A549 (cell line): ENCODE measurements at regions not wholly inside any gene's neighbourhood (a gene's known extent, or its start where the extent isn't known, plus 50 kb on each side); places are given as distances from the start of the nearest gene placed in this dataset.

ENCODE experiments used
- ATAC-seq, 2 experiments: fragments of 200-7000 bp in 1 of 2; fragments of >200 bp in 1 of 2; cut with Nextera tagmentation in 1 of 2; cut with Tn5 transposase in 1 of 2; 3 replicates each; pipeline versions ENCODE4 v1.8.0 to v1.9.1; 2018 to 2020; ENCODE audit warnings: mild to moderate bottlenecking in 1 of 2, moderate library complexity in 1 of 2
- CTCF ChIA-PET: fragments of 300-600 bp; sonication (Branson Sonifier 250); formaldehyde crosslinking; extraction: SDS; loops from one replicate; lab custom pipeline; 2021; ENCODE audit warnings: antibody characterized with exemption, inconsistent platforms; lab: Yijun Ruan, JAX
- POLR2A ChIA-PET: fragments of 350-600 bp; formaldehyde crosslinking; extraction: SDS; loops from one replicate; lab custom pipeline; 2021; ENCODE audit warnings: antibody characterized with exemption, inconsistent platforms; lab: Yijun Ruan, JAX
- DNase-seq, 2 experiments: peaks; one replicate each; pipeline versions ENCODE4 v3.0.0 to v3.0.0-alpha.2; 2011 to 2016; ENCODE audit warnings: low read depth in 1 of 2, low spot score in 1 of 2
- FAIRE-seq: peaks from 2 replicates; lab custom pipeline; 2011; peaks lifted over from hg19 to GRCh38; lab: Jason Lieb, UNC
- H3K27ac ChIP-seq, 2 experiments: fragments of >200 bp; sonication (Bioruptor Twin); formaldehyde crosslinking; 3 replicates each; pipeline ENCODE4 v1.5.1; 2016 to 2017
- H3K4me1 ChIP-seq: fragments of >200 bp; sonication (Bioruptor Twin); formaldehyde crosslinking; 3 replicates; pipeline ENCODE4 v1.6.1; 2016
- H3K4me2 ChIP-seq: fragments of >200 bp; sonication (Bioruptor Twin); formaldehyde crosslinking; 3 replicates; pipeline ENCODE4 v1.6.1; 2016
- H3K4me3 ChIP-seq: fragments of >200 bp; sonication (Bioruptor Twin); formaldehyde crosslinking; 3 replicates; pipeline ENCODE4 v1.5.1; 2016
- H3K9me3 ChIP-seq: fragments of >200 bp; sonication (Bioruptor Twin); formaldehyde crosslinking; 3 replicates; pipeline ENCODE4 v1.6.1; 2016
- CBX2 ChIP-seq: fragments of 200-600 bp; sonication (generic); IDR thresholded peaks from 2 replicates; pipeline ENCODE4 v1.6.1; 2016; ENCODE audit warnings: low read depth, mild to moderate bottlenecking, borderline replicate concordance
- CBX8 ChIP-seq: fragments of 200-600 bp; sonication (generic); IDR thresholded peaks from 2 replicates; pipeline ENCODE4 v1.6.1; 2016
- CTCF ChIP-seq: fragments of >200 bp; sonication (Bioruptor Twin); formaldehyde crosslinking; IDR thresholded peaks from 3 replicates; pipeline ENCODE4 v1.5.1; 2016
- ELK1 ChIP-seq: fragments of 150-350 bp; IDR thresholded peaks from 2 replicates; pipeline ENCODE4 v1.6.1; 2014; ENCODE audit warnings: low read depth, mild to moderate bottlenecking, low read length
- EP300 ChIP-seq, 2 experiments: fragments of >200 bp; sonication (Bioruptor Twin); formaldehyde crosslinking; IDR thresholded peaks; 2 replicates in 1 of 2; 3 replicates in 1 of 2; pipeline ENCODE4 v1.6.1; 2016 to 2017
- FOXS1 ChIP-seq: fragments of 250-450 bp; sonication (Bioruptor Pico); IDR thresholded peaks from 2 replicates; pipeline ENCODE4 v1.5.0; 2020; ENCODE audit warnings: mild to moderate bottlenecking, moderate library complexity
- HES2 ChIP-seq: fragments of >200 bp; sonication (Bioruptor Twin); formaldehyde crosslinking; IDR thresholded peaks from 2 replicates; pipeline ENCODE4 v1.6.1; 2016
- HEYL ChIP-seq: fragments of 250-450 bp; sonication (Bioruptor Pico); IDR thresholded peaks from 2 replicates; pipeline ENCODE4 v1.8.0; 2021; ENCODE audit warnings: mild to moderate bottlenecking, moderate library complexity
- HMGXB4 ChIP-seq: fragments of 250-450 bp; sonication (Bioruptor Pico); IDR thresholded peaks from 2 replicates; pipeline ENCODE4 v1.5.0; 2021; ENCODE audit warnings: mild to moderate bottlenecking, moderate library complexity, borderline replicate concordance
- HOXB13 ChIP-seq: fragments of 250-450 bp; sonication (Bioruptor Pico); IDR thresholded peaks from 2 replicates; pipeline ENCODE4 v1.5.0; 2020; ENCODE audit warnings: low read depth, mild to moderate bottlenecking, moderate library complexity
- KDM1A ChIP-seq: fragments of 200-600 bp; sonication (generic); IDR thresholded peaks from 2 replicates; pipeline ENCODE4 v1.6.1; 2016; ENCODE audit warnings: low read depth, mild to moderate bottlenecking
- KDM5A ChIP-seq: fragments of 200-600 bp; sonication (generic); IDR thresholded peaks from 2 replicates; pipeline ENCODE4 v1.6.1; 2016; ENCODE audit warnings: antibody characterized with exemption, mild to moderate bottlenecking
- MYC ChIP-seq: IDR thresholded peaks from 2 replicates; pipeline ENCODE4 v1.6.1; 2012; ENCODE audit warnings: mild to moderate bottlenecking, inconsistent platforms, low read length, improper control_type of control experiment, borderline replicate concordance
- NPAS2 ChIP-seq: fragments of 250-450 bp; sonication (Bioruptor Pico); IDR thresholded peaks from 2 replicates; pipeline ENCODE4 v1.8.0; 2022; ENCODE audit warnings: mild to moderate bottlenecking, moderate library complexity, borderline replicate concordance
- RNF2 ChIP-seq: fragments of 200-600 bp; sonication (generic); IDR thresholded peaks from 2 replicates; pipeline ENCODE4 v1.6.1; 2016; ENCODE audit warnings: low read depth, mild to moderate bottlenecking, antibody characterized with exemption, moderate library complexity, borderline replicate concordance
- SMC3 ChIP-seq: fragments of >200 bp; sonication (Bioruptor Twin); formaldehyde crosslinking; IDR thresholded peaks from 3 replicates; pipeline ENCODE4 v1.6.1; 2018; ENCODE audit warnings: inconsistent platforms
- SREBF2 ChIP-seq: fragments of 450-650 bp; IDR thresholded peaks from 2 replicates; pipeline ENCODE4 v1.6.1; 2014; ENCODE audit warnings: mild to moderate bottlenecking, moderate library complexity
- TFCP2L1 ChIP-seq: fragments of 250-450 bp; sonication (Bioruptor Pico); IDR thresholded peaks from 2 replicates; pipeline ENCODE4 v1.5.0; 2021; ENCODE audit warnings: mild to moderate bottlenecking
- USF2 ChIP-seq: fragments of 450-650 bp; IDR thresholded peaks from 2 replicates; pipeline ENCODE4 v1.6.1; 2014; ENCODE audit warnings: antibody characterized with exemption
- ZNF302 ChIP-seq: fragments of 250-450 bp; sonication (Bioruptor Pico); IDR thresholded peaks from 2 replicates; pipeline ENCODE4 v1.9.0; 2021; ENCODE audit warnings: inconsistent platforms, mild to moderate bottlenecking, moderate library complexity
- WGBS: methylation state at CpG from one replicate; pipeline ENCODE4 v1.1.6; 2017; ENCODE audit errors: missing lambda C conversion rate; 5-methylcytosine and 5-hydroxymethylcytosine counted together

- no peak overlapping the region for H3K4me3 ChIP-seq
- DNase-seq (no peak), FAIRE-seq (no peak), ATAC-seq (no peak)
- ChIA-PET POLR2A (no interaction called here), CTCF (no interaction called here)
- no peak for TF ChIP-seq ELK1
- no peak for TF ChIP-seq SMC3
- H3K4me2 ChIP-seq = no peak overlapping the region
- H3K27ac ChIP-seq = no peak overlapping the region
- no peaks in the 10 kb centered on the region for H3K4me1 ChIP-seq
- 0% methylated on average over 2 of the region's 2 CpGs for WGBS
- H3K9me3 ChIP-seq = no peaks in the 10 kb centered on the region
These were observed 558.0 kb downstream of the GALR1 start for GRCh38 chr18:77807650-77808049.

GRCh38 chr18:77811503-77811902, 561.9 kb downstream of the GALR1 start:
- ChIA-PET CTCF (no interaction called here), POLR2A (no interaction called here)
- TF ChIP-seq MYC = no peak
- TF ChIP-seq HOXB13 (CRISPR knock-in tag) = no peak
- TF ChIP-seq KDM5A = no peak
- TF ChIP-seq HEYL (CRISPR knock-in tag) = no peak
- no peak for TF ChIP-seq CTCF
- TF ChIP-seq HES2 = no peak
- no peak for TF ChIP-seq ZNF302
- no peak for TF ChIP-seq ELK1
- no peak for TF ChIP-seq FOXS1
- TF ChIP-seq SREBF2 = no peak
- TF ChIP-seq CBX2 = no peak
- TF ChIP-seq CBX8 = no peak
- no peak for TF ChIP-seq TFCP2L1 (CRISPR knock-in tag)
- TF ChIP-seq EP300 (IDR thresholded peaks at IDR 0.05) = no peak
- no peak for TF ChIP-seq NPAS2
- no peak for TF ChIP-seq HMGXB4 (CRISPR knock-in tag)
- no peak for TF ChIP-seq USF2
- no peak for TF ChIP-seq RNF2
- TF ChIP-seq KDM1A = no peak
- H3K4me2 ChIP-seq = no peak overlapping the region
- no peaks in the 10 kb centered on the region for H3K4me1 ChIP-seq
- DNase-seq (peak in 1 of 2 experiments; percentile 0), ATAC-seq (no peak), FAIRE-seq (no peak)
- 0% methylated on average over 5 of the region's 5 CpGs for WGBS
- H3K4me3 ChIP-seq = no peak overlapping the region
- no peak overlapping the region for H3K27ac ChIP-seq
- no peaks in the 10 kb centered on the region for H3K9me3 ChIP-seq
